SJCRH30 (cell line): ENCODE measurements at regions not wholly inside any gene's neighbourhood (a gene's known extent, or its start where the extent isn't known, plus 50 kb on each side); places are given as distances from the start of the nearest gene placed in this dataset.
"Not testable (repeated sequence)": the region's sequence is repeated elsewhere in the genome, so short reads cannot be mapped to it uniquely, and the experiment has no call there.

Experiments
- DNase-seq, 2 experiments: peaks; one replicate each; pipeline ENCODE4 v3.0.0-alpha.2; 2015 to 2020
- H3K27ac ChIP-seq: fragments of 250-450 bp; sonication (Bioruptor Pico); 2 replicates; pipeline ENCODE4 v1.5.1; 2020; ENCODE audit warnings: mild to moderate bottlenecking, moderate library complexity
- H3K27me3 ChIP-seq: fragments of 250-450 bp; sonication (Bioruptor Pico); 2 replicates; pipeline ENCODE4 v1.5.1; 2020; ENCODE audit warnings: mild to moderate bottlenecking, moderate library complexity
- H3K36me3 ChIP-seq: fragments of 250-450 bp; sonication (Bioruptor Pico); 2 replicates; pipeline ENCODE4 v1.5.1; 2020; ENCODE audit warnings: mild to moderate bottlenecking, moderate library complexity
- H3K4me1 ChIP-seq: fragments of 250-450 bp; sonication (Bioruptor Pico); 2 replicates; pipeline ENCODE4 v1.5.1; 2020; ENCODE audit warnings: mild to moderate bottlenecking, moderate library complexity
- H3K4me3 ChIP-seq: fragments of 250-450 bp; sonication (Bioruptor Pico); 2 replicates; pipeline ENCODE4 v1.5.1; 2020; ENCODE audit warnings: mild to moderate bottlenecking, moderate library complexity
- H3K9me3 ChIP-seq: fragments of 250-450 bp; sonication (Bioruptor Pico); replicated peaks from 2 replicates; pipeline ENCODE4 v1.5.1; 2020; ENCODE audit warnings: mild to moderate bottlenecking, moderate library complexity

DNA sequence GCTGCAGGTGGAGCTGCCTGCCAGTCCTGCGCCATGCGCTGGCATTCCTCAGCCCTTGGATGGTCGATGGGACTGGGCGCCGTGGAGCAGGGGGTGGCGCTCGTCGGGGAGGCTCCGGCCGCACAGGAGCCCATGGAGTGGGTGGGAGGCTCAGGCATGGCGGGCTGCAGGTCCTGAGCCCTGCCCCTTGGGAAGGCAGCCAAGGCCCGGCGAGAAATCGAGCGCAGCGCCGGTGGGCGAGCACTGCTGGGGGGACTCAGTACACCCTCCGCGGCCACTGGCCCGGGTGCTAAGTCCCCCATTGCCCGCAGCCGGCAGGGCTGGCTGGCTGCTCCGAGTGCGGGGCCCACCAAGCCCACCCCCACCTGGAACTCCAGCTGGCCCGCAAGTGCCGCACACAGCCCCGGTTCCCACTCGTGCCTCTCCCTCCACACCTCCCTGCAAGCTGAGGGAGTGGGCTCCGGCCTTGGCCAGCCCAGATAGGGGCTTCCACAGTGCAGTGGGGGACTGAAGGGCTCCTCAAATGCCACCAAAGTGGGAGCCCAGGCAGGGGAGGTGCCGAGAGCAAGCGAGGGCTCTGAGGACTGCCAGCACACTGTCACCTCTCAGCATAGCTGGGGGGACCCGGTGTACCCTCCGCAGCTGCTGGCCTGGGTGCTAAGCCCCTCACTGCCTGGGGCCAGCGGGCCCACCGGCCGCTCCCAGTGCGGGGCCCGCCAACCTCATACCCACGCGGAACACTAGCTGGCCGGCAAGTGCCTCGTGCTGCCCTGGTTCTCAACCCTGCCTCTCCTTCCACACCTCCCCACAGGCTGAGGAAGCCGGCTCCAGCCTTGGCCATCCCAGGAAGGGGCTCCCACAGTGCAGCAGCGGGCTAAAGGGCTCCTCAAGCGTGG is 742.7 kb downstream of the SOCS6 start:
- not testable (repeated sequence) for DNase-seq, H3K4me3 ChIP-seq, H3K27ac ChIP-seq, H3K9me3 ChIP-seq, H3K36me3 ChIP-seq, H3K4me1 ChIP-seq, H3K27me3 ChIP-seq

DNA sequence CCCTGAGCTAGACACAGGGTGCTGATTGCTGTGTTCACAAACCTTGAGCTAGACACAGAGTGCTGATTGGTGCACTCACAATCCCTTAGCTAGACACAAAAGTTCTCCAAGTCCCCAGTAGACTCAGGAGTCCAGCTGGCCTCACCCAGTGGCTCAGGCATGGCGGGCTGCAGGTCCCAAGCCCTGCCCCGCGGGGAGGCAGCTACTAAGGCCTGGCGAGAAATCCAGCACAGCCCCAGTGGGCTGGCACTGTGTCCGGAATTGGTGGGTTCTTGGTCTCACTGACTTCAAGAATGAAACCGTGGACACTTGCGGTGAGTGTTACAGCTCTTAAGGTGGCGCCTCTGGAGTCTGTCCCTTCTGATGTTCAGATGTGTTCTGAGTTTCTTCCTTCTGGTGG is 741.2 kb downstream of the SOCS6 start:
- H3K27ac ChIP-seq, H3K4me1 ChIP-seq, H3K4me3 ChIP-seq, H3K9me3 ChIP-seq, H3K36me3 ChIP-seq, DNase-seq, H3K27me3 ChIP-seq: not testable (repeated sequence)

DNA sequence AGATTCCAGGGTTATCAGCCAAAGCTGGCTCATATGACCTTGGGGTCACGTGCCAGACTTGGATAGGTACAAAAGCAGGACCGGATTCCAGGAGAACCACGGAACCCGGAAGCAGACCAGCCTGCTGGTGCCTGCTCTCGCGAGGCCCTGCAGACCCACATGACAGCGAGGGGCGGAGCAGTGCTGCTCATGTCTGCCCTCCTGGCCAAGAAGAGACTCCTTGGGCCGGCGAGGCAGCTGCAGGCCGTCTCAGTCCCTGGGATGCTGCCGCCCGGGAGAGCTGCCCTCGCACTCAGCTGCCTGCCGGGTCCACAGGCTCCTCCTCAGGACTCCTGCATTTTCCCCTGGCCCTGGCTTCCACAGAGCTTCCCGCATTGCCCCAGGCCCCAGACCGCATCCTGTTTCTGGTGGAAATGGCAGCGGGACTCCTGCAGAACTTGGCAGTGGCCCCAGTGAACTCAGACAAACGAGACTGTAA is 739.5 kb downstream of the SOCS6 start:
- Histone ChIP-seq H3K27ac (no peak overlapping the region), H3K9me3 (no peaks in the 10 kb centered on the region), H3K4me1 (no peaks in the 10 kb centered on the region), H3K4me3 (peak overlapping the region; percentile 40), H3K27me3 (no peaks in the 10 kb centered on the region), H3K36me3 (no peaks in the 10 kb centered on the region)
- peak; percentile 55 to 63 for DNase-seq

DNA sequence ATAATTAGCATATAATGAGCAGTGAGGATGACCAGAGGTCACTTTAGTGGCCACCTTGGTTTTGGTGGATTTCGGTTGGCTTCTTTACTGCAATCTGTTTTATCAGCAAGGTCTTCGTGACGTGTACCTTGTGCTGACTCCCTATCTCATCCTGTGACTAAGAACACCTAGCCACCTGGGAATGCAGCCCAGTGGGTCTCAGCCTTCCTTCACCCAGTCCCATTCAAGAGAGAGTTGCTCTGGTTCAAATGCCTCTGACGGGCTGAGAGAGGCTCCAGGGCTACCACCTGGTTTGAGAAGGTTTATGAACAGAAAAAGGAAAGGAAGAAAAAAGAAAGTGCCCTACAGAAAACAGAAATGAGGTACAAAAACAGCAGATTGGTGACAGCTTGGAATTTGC is 738.7 kb downstream of the SOCS6 start:
- Histone ChIP-seq H3K27me3 (no peaks in the 10 kb centered on the region), H3K4me1 (no peaks in the 10 kb centered on the region), H3K27ac (no peak overlapping the region)

DNA sequence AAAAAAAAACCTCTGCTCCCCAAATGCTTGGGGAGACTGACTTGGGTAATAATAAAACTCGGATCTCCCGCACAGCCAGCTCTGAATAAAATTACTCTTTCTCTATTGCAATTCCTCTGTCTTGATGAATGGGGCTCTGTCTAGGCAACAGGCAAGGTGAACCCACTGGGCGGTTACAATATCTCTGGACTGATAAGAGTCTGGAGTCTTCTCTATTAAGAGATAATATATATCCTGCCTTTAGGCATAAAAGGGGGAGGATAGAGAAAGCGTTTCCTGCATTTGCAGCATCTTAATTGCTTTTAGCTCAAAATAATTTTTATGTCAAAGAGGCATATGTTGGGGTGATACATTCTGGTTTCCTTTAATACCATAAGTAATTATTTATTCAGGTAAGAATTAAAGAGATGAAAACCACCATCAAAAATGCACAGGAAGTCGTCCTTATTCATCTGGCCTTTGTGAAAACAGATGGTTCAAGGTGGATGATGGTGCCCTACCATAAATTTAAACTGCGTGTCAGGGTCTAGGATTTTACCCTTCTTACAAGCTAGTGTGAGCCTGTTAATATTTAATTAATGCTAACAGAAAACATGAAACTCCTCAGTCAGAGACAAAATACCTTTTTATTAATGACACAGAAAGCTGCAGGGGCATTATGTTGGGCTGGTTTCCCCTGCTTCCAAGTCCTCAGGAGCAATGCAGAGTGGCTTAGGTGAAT is 736.8 kb downstream of the SOCS6 start:
- no peak overlapping the region for H3K4me3 ChIP-seq
- no peaks in the 10 kb centered on the region for H3K4me1 ChIP-seq
- no peaks in the 10 kb centered on the region for H3K36me3 ChIP-seq
- no peak for DNase-seq
- no peak overlapping the region for H3K27ac ChIP-seq
- H3K27me3 ChIP-seq: no peaks in the 10 kb centered on the region
- H3K9me3 ChIP-seq: no peaks in the 10 kb centered on the region

More for the DNA sequence above, 738.7 kb downstream of the SOCS6 start:
- H3K36me3 ChIP-seq: no peaks in the 10 kb centered on the region
- no peaks in the 10 kb centered on the region for H3K9me3 ChIP-seq
- H3K4me3 ChIP-seq: no peak overlapping the region
- no peak for DNase-seq

DNA sequence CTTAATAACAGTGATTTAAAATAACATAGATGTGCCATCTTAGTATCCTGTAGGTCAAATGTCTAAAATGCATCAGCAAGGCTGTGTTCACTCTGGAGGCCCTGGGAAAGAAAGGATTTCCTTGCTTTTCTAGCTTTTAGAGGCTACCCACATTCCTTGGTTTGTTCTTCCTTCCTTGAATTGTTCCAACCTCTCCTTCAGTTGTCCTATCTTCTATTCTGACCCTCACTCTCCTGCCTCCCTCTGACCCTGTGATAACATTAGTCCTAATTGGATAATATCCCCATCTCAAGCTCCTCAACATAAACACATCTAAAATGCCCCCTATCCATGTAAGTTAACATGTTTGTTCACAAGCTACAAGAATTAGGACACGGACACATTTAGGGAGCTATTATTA is 733.5 kb downstream of the SOCS6 start:
- no peak for DNase-seq
- no peaks in the 10 kb centered on the region for H3K36me3 ChIP-seq
- no peaks in the 10 kb centered on the region for H3K27me3 ChIP-seq
- H3K4me3 ChIP-seq: no peak overlapping the region
- H3K27ac ChIP-seq: no peak overlapping the region
- H3K9me3 ChIP-seq: no peaks in the 10 kb centered on the region
- no peaks in the 10 kb centered on the region for H3K4me1 ChIP-seq

DNA sequence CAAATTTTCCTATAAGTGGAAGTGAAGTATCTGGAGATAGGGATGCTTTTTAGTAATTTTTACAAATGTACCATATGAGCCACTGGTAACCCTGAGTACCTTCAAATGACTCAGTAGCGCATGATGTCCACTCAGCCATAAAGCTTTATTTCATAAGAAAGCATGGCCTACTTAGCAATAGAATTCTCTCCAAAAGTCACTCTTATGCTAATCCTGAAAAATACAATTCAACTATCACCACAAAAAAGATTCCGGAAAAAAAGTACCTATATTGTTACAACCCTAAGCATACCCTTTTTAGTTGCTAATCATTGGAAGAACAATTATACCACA is 732.2 kb downstream of the SOCS6 start:
- no peak for DNase-seq
- Histone ChIP-seq H3K9me3 (no peaks in the 10 kb centered on the region), H3K4me1 (no peaks in the 10 kb centered on the region), H3K27ac (no peak overlapping the region), H3K4me3 (no peak overlapping the region), H3K27me3 (no peaks in the 10 kb centered on the region), H3K36me3 (no peaks in the 10 kb centered on the region)

DNA sequence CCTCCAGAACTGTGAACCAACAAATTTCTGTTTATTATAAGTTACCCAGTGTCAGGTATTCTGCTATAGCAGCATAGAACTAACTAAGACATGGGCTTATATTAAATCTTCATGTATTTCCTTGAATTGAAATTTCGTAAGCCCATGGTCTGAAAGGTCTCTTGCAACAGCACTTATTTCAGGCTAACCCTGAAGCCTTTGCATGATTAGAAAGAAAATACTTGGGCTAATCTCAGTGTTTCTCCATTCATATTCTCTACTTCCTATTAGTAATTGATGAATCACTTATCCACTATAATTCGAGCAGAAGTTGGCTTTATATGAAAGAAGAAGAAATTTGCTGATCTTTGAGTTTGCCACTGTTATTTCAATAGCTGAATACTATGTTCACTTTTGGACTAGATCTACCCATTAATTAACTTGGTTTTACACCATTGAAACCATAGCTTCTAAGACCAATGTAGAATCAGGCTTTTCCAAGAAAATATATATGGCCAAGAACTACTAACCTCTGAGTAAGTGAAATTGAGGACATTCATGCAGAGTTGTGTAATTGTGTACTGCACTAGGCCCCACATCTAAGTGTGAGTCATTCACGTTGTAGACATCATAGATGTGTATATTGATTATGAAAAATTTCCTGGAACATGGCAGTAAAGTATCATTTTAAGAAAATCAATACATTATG is 731.6 kb downstream of the SOCS6 start:
- no peak overlapping the region for H3K4me3 ChIP-seq
- DNase-seq: no peak
- no peaks in the 10 kb centered on the region for H3K27me3 ChIP-seq
- H3K27ac ChIP-seq: no peak overlapping the region
- no peaks in the 10 kb centered on the region for H3K4me1 ChIP-seq
- H3K9me3 ChIP-seq: no peaks in the 10 kb centered on the region
- no peaks in the 10 kb centered on the region for H3K36me3 ChIP-seq

DNA sequence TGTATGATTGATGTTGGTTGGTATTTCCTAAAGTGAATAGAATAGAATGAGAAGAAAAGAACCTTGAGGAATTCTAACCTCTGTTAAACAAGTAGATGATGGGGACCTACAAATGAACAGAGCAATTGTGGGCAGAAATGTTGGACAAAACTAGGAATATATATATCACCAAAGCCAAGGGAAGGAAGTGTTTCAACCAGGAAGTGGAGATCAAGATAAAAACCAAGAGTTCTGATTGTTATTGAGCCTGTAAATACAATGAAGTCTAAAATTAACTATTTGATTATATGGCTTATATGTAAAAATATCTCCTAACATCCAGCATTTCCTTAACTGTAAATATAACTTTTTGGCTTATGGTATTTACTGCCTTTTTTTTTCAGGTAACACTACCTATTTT is 730.0 kb downstream of the SOCS6 start:
- H3K4me1 ChIP-seq: no peaks in the 10 kb centered on the region
- DNase-seq: no peak

DNA sequence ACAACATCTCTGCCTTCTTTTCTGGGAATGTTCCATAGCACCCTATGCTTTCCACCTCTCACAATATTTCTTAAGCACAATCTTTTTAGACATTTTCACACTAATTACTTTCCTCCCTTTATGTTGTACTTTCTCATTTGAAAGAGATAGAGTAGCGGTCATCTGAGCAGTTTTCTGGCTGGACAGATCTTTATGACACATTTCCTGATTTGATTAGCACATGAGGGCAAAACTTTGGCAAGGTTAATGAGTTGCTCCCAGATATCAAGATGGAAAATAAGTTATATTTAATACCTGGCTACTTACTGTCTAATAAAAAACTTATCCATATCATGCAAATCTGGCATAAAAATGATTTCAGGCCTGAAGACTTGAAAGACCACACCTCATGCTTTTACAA is 723.9 kb downstream of the SOCS6 start:
- Histone ChIP-seq H3K9me3 (no peaks in the 10 kb centered on the region), H3K4me1 (no peaks in the 10 kb centered on the region), H3K27ac (no peak overlapping the region), H3K27me3 (no peaks in the 10 kb centered on the region), H3K36me3 (no peaks in the 10 kb centered on the region), H3K4me3 (no peak overlapping the region)
- no peak for DNase-seq

More for the DNA sequence above, 730.0 kb downstream of the SOCS6 start:
- no peak overlapping the region for H3K27ac ChIP-seq
- no peaks in the 10 kb centered on the region for H3K9me3 ChIP-seq
- H3K27me3 ChIP-seq: no peaks in the 10 kb centered on the region
- H3K36me3 ChIP-seq: no peaks in the 10 kb centered on the region
- no peak overlapping the region for H3K4me3 ChIP-seq

DNA sequence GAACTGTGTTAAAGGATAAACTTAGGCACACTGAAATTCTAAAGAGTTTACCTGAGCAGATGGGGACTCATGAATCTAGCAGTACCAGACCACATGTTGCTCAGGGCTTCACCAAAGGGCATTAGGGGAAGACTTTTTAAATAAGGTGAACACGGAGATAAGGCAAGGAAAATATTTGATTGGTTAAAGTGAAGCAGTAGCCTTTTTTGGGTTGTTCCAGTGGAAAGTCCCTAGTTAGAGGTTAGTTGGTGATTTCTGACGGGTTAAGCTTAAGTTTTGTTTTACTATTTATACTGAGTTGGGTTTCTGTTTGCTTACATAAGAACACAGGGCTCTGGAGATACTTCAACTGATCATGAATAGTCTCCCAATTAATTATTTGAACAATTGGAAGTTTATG is 722.5 kb downstream of the SOCS6 start:
- no peaks in the 10 kb centered on the region for H3K9me3 ChIP-seq
- H3K36me3 ChIP-seq: no peaks in the 10 kb centered on the region
- no peaks in the 10 kb centered on the region for H3K4me1 ChIP-seq
- H3K27me3 ChIP-seq: no peaks in the 10 kb centered on the region
- no peak overlapping the region for H3K4me3 ChIP-seq
- no peak overlapping the region for H3K27ac ChIP-seq
- DNase-seq: no peak

DNA sequence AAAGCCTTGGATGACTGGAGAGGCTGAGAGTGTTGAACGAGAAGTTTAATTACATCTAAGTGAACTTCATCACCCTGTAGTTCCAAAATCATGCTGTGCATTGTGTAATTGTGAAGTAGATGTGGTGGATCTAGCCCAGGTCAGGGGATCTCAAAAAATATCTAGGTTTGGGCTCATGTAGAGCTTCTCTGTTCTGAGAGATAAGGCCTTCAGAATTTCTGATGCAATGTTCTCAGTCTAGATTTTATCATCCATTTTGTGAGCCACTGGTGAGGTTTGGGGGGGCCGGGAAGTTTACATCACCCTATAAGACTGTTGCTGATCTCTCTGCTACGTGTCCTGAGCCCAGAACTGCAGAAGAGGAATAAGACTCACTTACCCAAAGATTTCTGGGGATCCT is 719.4 kb downstream of the SOCS6 start:
- DNase-seq: no peak
- H3K27ac ChIP-seq: no peak overlapping the region
- H3K27me3 ChIP-seq: no peaks in the 10 kb centered on the region
- no peaks in the 10 kb centered on the region for H3K36me3 ChIP-seq
- no peak overlapping the region for H3K4me3 ChIP-seq
- H3K9me3 ChIP-seq: no peaks in the 10 kb centered on the region
- no peaks in the 10 kb centered on the region for H3K4me1 ChIP-seq

DNA sequence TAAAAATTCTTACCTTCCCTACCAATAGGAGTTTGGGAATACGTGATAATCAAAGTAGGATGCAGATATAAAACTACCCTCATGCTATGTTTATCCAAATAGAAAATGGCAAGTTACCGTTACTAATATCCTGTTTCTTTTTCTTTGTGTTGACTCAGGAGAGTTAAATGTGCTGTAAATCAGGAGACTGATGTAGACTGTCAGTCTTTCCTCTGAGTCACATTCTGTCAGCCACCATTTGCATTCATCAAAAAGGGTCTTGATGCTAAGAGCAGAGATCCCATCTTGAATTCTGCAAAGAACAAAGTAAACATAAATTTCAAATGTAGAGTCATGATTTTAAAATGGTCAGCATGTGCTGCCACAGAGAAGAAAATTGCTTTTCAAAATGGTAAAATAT is 712.8 kb downstream of the SOCS6 start:
- no peak for DNase-seq
- no peaks in the 10 kb centered on the region for H3K27me3 ChIP-seq
- H3K36me3 ChIP-seq: no peaks in the 10 kb centered on the region
- H3K4me1 ChIP-seq: no peaks in the 10 kb centered on the region
- no peaks in the 10 kb centered on the region for H3K9me3 ChIP-seq
- no peak overlapping the region for H3K27ac ChIP-seq
- no peak overlapping the region for H3K4me3 ChIP-seq

DNA sequence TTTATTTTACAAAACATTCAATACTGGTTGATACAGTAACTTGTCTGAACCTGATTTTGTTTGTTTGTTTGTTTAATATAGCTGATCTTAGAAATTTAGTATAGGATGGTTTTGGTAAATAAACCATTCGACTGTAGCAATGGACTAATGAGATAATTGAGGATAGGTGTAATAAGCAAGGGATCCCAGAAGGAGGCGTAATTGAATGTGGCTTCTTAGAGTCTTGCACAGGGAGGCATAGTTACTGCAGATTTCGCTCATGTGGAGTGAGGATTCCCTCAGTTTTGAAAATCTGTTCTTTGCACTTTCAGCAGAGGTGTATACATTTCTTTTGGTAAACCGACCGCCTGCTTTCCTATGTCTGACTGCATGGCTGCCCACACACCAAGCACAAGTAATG is 709.6 kb downstream of the SOCS6 start:
- no peaks in the 10 kb centered on the region for H3K27me3 ChIP-seq
- no peak overlapping the region for H3K4me3 ChIP-seq
- no peak overlapping the region for H3K27ac ChIP-seq
- H3K4me1 ChIP-seq: no peaks in the 10 kb centered on the region
- no peaks in the 10 kb centered on the region for H3K9me3 ChIP-seq
- peak in 1 of 2 experiments; percentile 6 for DNase-seq
- H3K36me3 ChIP-seq: no peaks in the 10 kb centered on the region

DNA sequence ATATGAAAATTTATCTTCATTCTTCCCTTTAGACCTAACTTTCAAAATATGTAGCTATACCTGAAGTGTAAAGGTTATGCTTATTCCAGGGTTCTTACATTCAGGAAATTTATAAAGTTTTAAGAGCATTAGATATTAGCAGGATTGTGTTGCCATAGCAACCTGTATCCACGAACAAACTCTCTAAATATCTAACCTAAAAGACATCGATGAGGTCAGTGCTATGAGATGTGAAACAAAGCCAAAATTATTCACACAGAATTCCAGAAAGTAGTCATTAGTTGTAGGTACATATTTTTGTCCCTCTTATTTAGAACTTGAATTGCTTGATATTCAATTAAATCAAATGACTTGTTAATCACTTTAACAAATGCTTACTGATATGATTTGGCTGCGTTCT is 705.3 kb downstream of the SOCS6 start:
- H3K9me3 ChIP-seq: no peaks in the 10 kb centered on the region
- no peaks in the 10 kb centered on the region for H3K36me3 ChIP-seq
- no peak overlapping the region for H3K27ac ChIP-seq
- H3K4me3 ChIP-seq: no peak overlapping the region
- H3K4me1 ChIP-seq: no peaks in the 10 kb centered on the region
- H3K27me3 ChIP-seq: no peaks in the 10 kb centered on the region
- no peak for DNase-seq
